H1 (cell line): ENCODE measurements at regions not wholly inside any gene's neighbourhood (a gene's known extent, or its start where the extent isn't known, plus 50 kb on each side); places are given as distances from the start of the nearest gene placed in this dataset.

ENCODE experiments used
- CTCF ChIA-PET: fragments of 300-600 bp; sonication (Branson Sonifier 250); formaldehyde crosslinking; loops from one replicate; lab custom pipeline; 2021; ENCODE audit not compliant: partially characterized antibody; lab: Charles Lee
- POLR2A ChIA-PET: fragments of 300-600 bp; sonication (Branson Sonifier 250); formaldehyde crosslinking; loops from one replicate; lab custom pipeline; 2021; ENCODE audit warnings: inconsistent platforms; ENCODE audit not compliant: partially characterized antibody; lab: Charles Lee
- DNase-seq, 2 experiments: peaks; one replicate each; pipeline versions ENCODE4 v3.0.0 to v3.0.0-alpha.2; 2010 to 2022; ENCODE audit warnings: low spot score in 2 of 2, low read depth in 1 of 2, mixed read lengths in 1 of 2
- FAIRE-seq: peaks from 2 replicates; lab custom pipeline; 2011; peaks lifted over from hg19 to GRCh38; lab: Jason Lieb, UNC
- H2AFZ ChIP-seq: 2 replicates; pipeline ENCODE4 v1.8.1; 2012; ENCODE audit warnings: low read length, inconsistent platforms
- H2AK5ac ChIP-seq: 2 replicates; pipeline ENCODE4 v1.6.1; 2013; ENCODE audit warnings: low read depth, low read length
- H2BK120ac ChIP-seq: replicated peaks from 2 replicates; pipeline ENCODE3; 2013; ENCODE audit warnings: low read depth, low read length, inconsistent platforms
- H2BK12ac ChIP-seq: 2 replicates; pipeline ENCODE4 v1.6.1; 2013; ENCODE audit warnings: low read depth, low read length
- H2BK15ac ChIP-seq: 2 replicates; pipeline ENCODE4 v1.6.1; 2013; ENCODE audit warnings: low read length
- H2BK20ac ChIP-seq: 2 replicates; pipeline ENCODE4 v1.6.1; 2013; ENCODE audit warnings: low read length
- H2BK5ac ChIP-seq: 2 replicates; pipeline ENCODE4 v1.6.1; 2013; ENCODE audit warnings: low read depth, low read length
- H3K14ac ChIP-seq: 2 replicates; pipeline ENCODE4 v1.6.1; 2013; ENCODE audit warnings: inconsistent platforms; ENCODE audit not compliant: insufficient read length
- H3K18ac ChIP-seq: 2 replicates; pipeline ENCODE4 v1.6.1; 2013; ENCODE audit warnings: low read length; ENCODE audit errors: extremely low read depth
- H3K23ac ChIP-seq: 2 replicates; pipeline ENCODE4 v1.6.1; 2013; ENCODE audit warnings: inconsistent platforms; ENCODE audit not compliant: insufficient read length
- H3K23me2 ChIP-seq: 2 replicates; pipeline ENCODE4 v1.6.1; 2013; ENCODE audit warnings: low read depth, low read length
- H3K27ac ChIP-seq: 2 replicates; pipeline ENCODE4 v1.6.1; 2011; ENCODE audit warnings: low read depth, low read length, inconsistent platforms
- H3K27me3 ChIP-seq, 4 experiments: replicated peaks in 1 of 4; 1 replicate in 1 of 4; 2 replicates in 3 of 4; pipeline versions ENCODE4 v1.6.1 to v1.8.1; 2011 to 2013; ENCODE audit warnings: low read length in 3 of 4, mild to moderate bottlenecking in 3 of 4, inconsistent platforms in 2 of 4, mixed read lengths in 2 of 4, moderate library complexity in 1 of 4; ENCODE audit not compliant: control insufficient read depth in 3 of 4, insufficient read depth in 3 of 4; ENCODE audit errors: extremely low read depth in 1 of 4
- H3K36me3 ChIP-seq, 4 experiments: 2 replicates each; pipeline versions ENCODE4 v1.6.1 to v1.8.1; 2011 to 2013; ENCODE audit warnings: mild to moderate bottlenecking in 4 of 4, low read length in 3 of 4, moderate library complexity in 2 of 4, control low read depth in 1 of 4, inconsistent platforms in 1 of 4; ENCODE audit not compliant: insufficient read depth in 4 of 4, control insufficient read depth in 2 of 4
- H3K4ac ChIP-seq: replicated peaks from 2 replicates; pipeline ENCODE3; 2013; ENCODE audit warnings: low read length, low read depth, mixed read lengths, inconsistent platforms; ENCODE audit not compliant: insufficient read length
- H3K4me1 ChIP-seq, 4 experiments: replicated peaks in 1 of 4; 1 replicate in 1 of 4; 2 replicates in 3 of 4; pipeline versions ENCODE4 v1.6.1 to v1.8.1; 2011 to 2013; ENCODE audit warnings: low read length in 3 of 4, inconsistent platforms in 2 of 4, mixed read lengths in 1 of 4; ENCODE audit not compliant: insufficient read depth in 4 of 4, control insufficient read depth in 3 of 4
- H3K4me2 ChIP-seq, 2 experiments: 2 replicates each; pipeline versions ENCODE4 v1.6.1 to v1.8.1; 2011 to 2013; ENCODE audit warnings: low read depth in 2 of 2, low read length in 2 of 2, control low read depth in 1 of 2, inconsistent platforms in 1 of 2, mild to moderate bottlenecking in 1 of 2; ENCODE audit not compliant: insufficient read depth in 1 of 2
- H3K4me3 ChIP-seq, 4 experiments: fragments of 200-600, 300-600 bp in 1 of 4; sonication (generic), shearing (Covaris generic), sonication (Bioruptor Twin) in 1 of 4; 2 replicates each; pipeline versions ENCODE4 v1.5.1 to v1.8.1; 2011 to 2016; ENCODE audit warnings: low read length in 4 of 4, low read depth in 3 of 4, control low read depth in 2 of 4, inconsistent platforms in 2 of 4, mild to moderate bottlenecking in 2 of 4, mixed read lengths in 1 of 4, moderate library complexity in 1 of 4; ENCODE audit not compliant: insufficient read depth in 2 of 4; ENCODE audit errors: extremely low read depth in 1 of 4
- H3K56ac ChIP-seq: replicated peaks from 2 replicates; pipeline ENCODE3; 2013; ENCODE audit warnings: low read depth, mild to moderate bottlenecking, mixed read lengths, low read length, inconsistent platforms; ENCODE audit not compliant: insufficient read length
- H3K79me1 ChIP-seq: 2 replicates; pipeline ENCODE4 v1.6.1; 2013; ENCODE audit warnings: low read depth, low read length, control low read depth
- H3K79me2 ChIP-seq, 2 experiments: 2 replicates each; pipeline versions ENCODE4 v1.6.1 to v1.8.1; 2012 to 2013; ENCODE audit warnings: low read length in 2 of 2, mild to moderate bottlenecking in 2 of 2, inconsistent platforms in 1 of 2; ENCODE audit not compliant: insufficient read depth in 2 of 2, control insufficient read depth in 1 of 2
- H3K9ac ChIP-seq, 4 experiments: replicated peaks in 1 of 4; 1 replicate in 1 of 4; 2 replicates in 3 of 4; pipeline versions ENCODE4 v1.6.1 to v1.8.1; 2011 to 2013; ENCODE audit warnings: low read depth in 3 of 4, low read length in 3 of 4, control low read depth in 2 of 4, mild to moderate bottlenecking in 2 of 4, moderate library complexity in 2 of 4, inconsistent platforms in 1 of 4; ENCODE audit errors: extremely low read depth in 1 of 4
- H3K9me3 ChIP-seq, 2 experiments: 2 replicates each; pipeline versions ENCODE4 v1.6.1 to v1.8.1; 2012 to 2013; ENCODE audit warnings: mild to moderate bottlenecking in 2 of 2, moderate library complexity in 2 of 2, control low read depth in 1 of 2, inconsistent platforms in 1 of 2, low read depth in 1 of 2, low read length in 1 of 2, mixed read lengths in 1 of 2; ENCODE audit not compliant: insufficient read depth in 2 of 2
- H4K20me1 ChIP-seq, 2 experiments: replicated peaks in 1 of 2; 2 replicates each; pipeline versions ENCODE3 to v1.8.1; 2011 to 2013; ENCODE audit warnings: inconsistent platforms in 2 of 2, low read length in 2 of 2, mild to moderate bottlenecking in 1 of 2; ENCODE audit not compliant: insufficient read depth in 2 of 2, control insufficient read depth in 1 of 2
- H4K5ac ChIP-seq: 2 replicates; pipeline ENCODE4 v1.6.1; 2013; ENCODE audit warnings: low read length, low read depth, mixed read lengths, inconsistent platforms; ENCODE audit not compliant: insufficient read length
- H4K8ac ChIP-seq: 2 replicates; pipeline ENCODE4 v1.8.0; 2013; ENCODE audit warnings: mild to moderate bottlenecking, moderate library complexity, low read length, inconsistent platforms; ENCODE audit not compliant: insufficient read depth; ENCODE audit errors: extremely low read depth
- H4K91ac ChIP-seq: replicated peaks from 2 replicates; pipeline ENCODE3; 2013; ENCODE audit warnings: low read length, mixed read lengths, inconsistent platforms; ENCODE audit not compliant: insufficient read length
- BCL11A ChIP-seq, 2 experiments: IDR thresholded peaks; one replicate each; pipeline ENCODE4 v1.6.1; 2011; ENCODE audit warnings: low read depth in 2 of 2, low read length in 2 of 2, mild to moderate bottlenecking in 2 of 2
- BRCA1 ChIP-seq: IDR thresholded peaks from 2 replicates; pipeline ENCODE4 v1.6.1; 2012; ENCODE audit warnings: low read depth, low read length, improper control_type of control experiment
- EP300 ChIP-seq, 2 experiments: IDR thresholded peaks; 1 replicate in 1 of 2; 2 replicates in 1 of 2; pipeline ENCODE4 v1.6.1; 2011 to 2012; ENCODE audit warnings: low read depth in 2 of 2, low read length in 2 of 2, mild to moderate bottlenecking in 2 of 2, borderline replicate concordance in 1 of 2, inconsistent platforms in 1 of 2, moderate library complexity in 1 of 2
- GABPA ChIP-seq: IDR thresholded peaks from 2 replicates; pipeline ENCODE4 v1.6.1; 2011; ENCODE audit warnings: mild to moderate bottlenecking, low read length, moderate library complexity, borderline replicate concordance; ENCODE audit not compliant: insufficient read depth
- KDM5A ChIP-seq: fragments of 200-600 bp; IDR thresholded peaks from 2 replicates; pipeline ENCODE4 v1.7.1; 2012; ENCODE audit warnings: mild to moderate bottlenecking, low read length, inconsistent platforms, mixed read lengths
- MAFK ChIP-seq: IDR thresholded peaks from 2 replicates; pipeline ENCODE4 v1.6.1; 2012; ENCODE audit warnings: low read depth, mild to moderate bottlenecking, improper control_type of control experiment, low read length
- NRF1 ChIP-seq: IDR thresholded peaks from 2 replicates; pipeline ENCODE4 v1.6.1; 2011; ENCODE audit warnings: mild to moderate bottlenecking, low read depth, low read length, improper control_type of control experiment
- RBBP5 ChIP-seq: IDR thresholded peaks from 2 replicates; pipeline ENCODE4 v1.7.1; 2012; ENCODE audit warnings: low read depth, mild to moderate bottlenecking, inconsistent platforms, low read length, moderate library complexity, borderline replicate concordance
- SIN3A ChIP-seq, 2 experiments: IDR thresholded peaks in 1 of 2; conservative IDR thresholded peaks in 1 of 2; 2 replicates each; pipeline ENCODE4 v1.6.1; 2011 to 2012; ENCODE audit warnings: low read length in 2 of 2, improper control_type of control experiment in 1 of 2, low read depth in 1 of 2, mild to moderate bottlenecking in 1 of 2
- SUZ12 ChIP-seq: fragments of 200-600 bp; sonication (generic); IDR thresholded peaks from 2 replicates; pipeline ENCODE4 v1.6.1; 2012; ENCODE audit warnings: mild to moderate bottlenecking, inconsistent platforms, low read length, moderate library complexity, mixed read lengths
- WGBS, 2 experiments: shearing (Covaris generic) in 1 of 2; methylation state at CpG; one replicate each; pipeline versions ENCODE4 v1.1.6 to v1.1.7; 2013 to 2015; ENCODE audit warnings: low lambda C conversion rate in 2 of 2, mixed read lengths in 2 of 2, inconsistent platforms in 1 of 2, low coverage in 1 of 2, missing lambda C conversion rate in 1 of 2; ENCODE audit not compliant: insufficient replicate concordance in 2 of 2, insufficient coverage in 1 of 2, insufficient read length in 1 of 2; ENCODE audit errors: extremely low coverage in 1 of 2, missing lambda C conversion rate in 1 of 2; 5-methylcytosine and 5-hydroxymethylcytosine counted together

GRCh38 chr14:101330416-101331140 lies 230.7 kb upstream of the DIO3 start:
- POLR2A ChIA-PET, result no interaction called here
- Histone ChIP-seq H3K4me1 (no peaks in the 10 kb centered on the region), H2BK5ac (no peak overlapping the region)
- TF ChIP-seq EP300 (IDR thresholded peaks at IDR 0.05; ENCODE audit: borderline replicate concordance in 1 of 2, low read depth in 2 of 2, low read length in 2 of 2) (no peak), MAFK (no peak), KDM5A (no peak), SUZ12 (no peak), BCL11A (IDR thresholded peaks at IDR 0.05; ENCODE audit: low read depth in 2 of 2, low read length in 2 of 2) (no peak), GABPA (no peak), SIN3A (conservative IDR thresholded peaks at IDR 0.05 in 1 of 2, IDR thresholded peaks at IDR 0.05 in 1 of 2; ENCODE audit: low read depth in 1 of 2, low read length in 2 of 2) (no peak), BRCA1 (no peak), NRF1 (no peak), RBBP5 (no peak)

More at GRCh38 chr14:101330416-101331140, 230.7 kb upstream of the DIO3 start:
- Histone ChIP-seq H2AK5ac (no peak overlapping the region), H3K4me2 (no peak overlapping the region), H3K79me2 (no peaks in the 10 kb centered on the region), H2AFZ (no peak overlapping the region), H2BK20ac (no peak overlapping the region), H3K4me3 (no peak overlapping the region), H3K36me3 (no peaks in the 10 kb centered on the region), H3K18ac (no peak overlapping the region), H3K56ac (no peak overlapping the region), H4K8ac (no peak overlapping the region; the same call in 1 of the 2 replicates), H4K91ac (no peak overlapping the region), H3K27ac (no peak overlapping the region), H2BK15ac (no peak overlapping the region), H3K23me2 (no peaks in the 10 kb centered on the region; the same call in 1 of the 2 replicates), H3K9ac (no peak overlapping the region), H2BK120ac (no peak overlapping the region), H3K14ac (no peak overlapping the region), H3K23ac (no peak overlapping the region), H3K9me3 (no peaks in the 10 kb centered on the region), H3K4ac (no peak overlapping the region), H4K20me1 (no peaks in the 10 kb centered on the region), H2BK12ac (no peak overlapping the region), H3K79me1 (no peaks in the 10 kb centered on the region), H3K27me3 (no peaks in the 10 kb centered on the region), H4K5ac (no peak overlapping the region)
- FAIRE-seq (no peak), DNase-seq (no peak)
- CTCF ChIA-PET, result interaction anchor here (0.9 to 1.7 kb wide), 5 partner anchors 10 to 428 kb away, joined by 3 to 5 read pairs (median 4); no protein-coding TSS in a partner anchor
- 92% methylated on average over 17 of the region's 22 CpGs; no CpG with 5 or more reads in 1 of the 2 experiments for WGBS, 2 experiments
